ENCODE measurements at regions not wholly inside any gene's neighbourhood (a gene's known extent, or its start where the extent isn't known, plus 50 kb on each side); places are given as distances from the start of the nearest gene placed in this dataset.

GRCh38 chr1:199931666-199932377 lies 95.7 kb upstream of the NR5A2 start:
- Histone ChIP-seq H3K4me3 (no peak overlapping the region), H3K4me1 (no peaks in the 10 kb centered on the region), H3K9me3 (no peaks in the 10 kb centered on the region), H3K36me3 (no peaks in the 10 kb centered on the region), H3K27ac (no peak overlapping the region), H3K27me3 (no peaks in the 10 kb centered on the region)
- TF ChIP-seq POLR2AphosphoS5 (IDR thresholded peaks at IDR 0.05) (no peak), CTCF (IDR thresholded peaks at IDR 0.05) (no peak), POLR2A (IDR thresholded peaks at IDR 0.05) (no peak), EP300 (IDR thresholded peaks at IDR 0.05) (no peak)
- 76 to 81% methylated on average over 7 of the region's 7 CpGs for WGBS, 2 donors
- intact Hi-C loops (cut with DNase I) = no loop called here
- DNase-seq = no peak

GRCh38 chr1:199932462-199932861 lies 95.0 kb upstream of the NR5A2 start:
- intact Hi-C loops (cut with DNase I) = no loop called here
- 75 to 81% methylated on average over 2 of the region's 2 CpGs for WGBS, 2 donors
- H3K27ac ChIP-seq = no peak overlapping the region
- no peak for DNase-seq
- no peaks in the 10 kb centered on the region for H3K4me1 ChIP-seq
- no peak overlapping the region for H3K4me3 ChIP-seq
- no peak for TF ChIP-seq EP300 (IDR thresholded peaks at IDR 0.05)
- no peak for TF ChIP-seq POLR2A (IDR thresholded peaks at IDR 0.05)
- TF ChIP-seq POLR2AphosphoS5 (IDR thresholded peaks at IDR 0.05) = no peak
- no peak for TF ChIP-seq CTCF (IDR thresholded peaks at IDR 0.05)
- H3K27me3 ChIP-seq = no peaks in the 10 kb centered on the region
- H3K9me3 ChIP-seq = no peaks in the 10 kb centered on the region
- H3K36me3 ChIP-seq = no peaks in the 10 kb centered on the region

- no peaks in the 10 kb centered on the region for H3K36me3 ChIP-seq
- H3K4me1 ChIP-seq = no peaks in the 10 kb centered on the region
- intact Hi-C loops (cut with DNase I) = no loop called here
- DNase-seq = no peak
- no peaks in the 10 kb centered on the region for H3K27me3 ChIP-seq
- TF ChIP-seq POLR2AphosphoS5 (IDR thresholded peaks at IDR 0.05) (no peak), EP300 (IDR thresholded peaks at IDR 0.05) (no peak), CTCF (IDR thresholded peaks at IDR 0.05) (no peak), POLR2A (IDR thresholded peaks at IDR 0.05) (no peak)
- no peaks in the 10 kb centered on the region for H3K9me3 ChIP-seq
- no peak overlapping the region for H3K27ac ChIP-seq
- no peak overlapping the region for H3K4me3 ChIP-seq
- 82 to 89% methylated on average over 4 of the region's 4 CpGs for WGBS, 2 donors
Observed at GRCh38 chr1:199936441-199936840, 91.1 kb upstream of the NR5A2 start.

GRCh38 chr1:199937161-199937560 lies 90.3 kb upstream of the NR5A2 start:
- Histone ChIP-seq H3K27ac (no peak overlapping the region), H3K4me3 (no peak overlapping the region), H3K36me3 (no peaks in the 10 kb centered on the region), H3K27me3 (no peaks in the 10 kb centered on the region), H3K4me1 (no peaks in the 10 kb centered on the region), H3K9me3 (no peaks in the 10 kb centered on the region)
- intact Hi-C loops (cut with DNase I) = no loop called here
- TF ChIP-seq CTCF (IDR thresholded peaks at IDR 0.05) (no peak), POLR2AphosphoS5 (IDR thresholded peaks at IDR 0.05) (no peak), EP300 (IDR thresholded peaks at IDR 0.05) (no peak), POLR2A (IDR thresholded peaks at IDR 0.05) (no peak)
- DNase-seq = no peak
- WGBS, 2 donors = 90 to 95% methylated on average over 4 of the region's 4 CpGs

- intact Hi-C loops (cut with DNase I) = no loop called here
- WGBS, 2 donors = 89 to 90% methylated on average over 4 of the region's 4 CpGs
- H3K4me1 ChIP-seq = no peaks in the 10 kb centered on the region
- no peak overlapping the region for H3K27ac ChIP-seq
- no peak overlapping the region for H3K4me3 ChIP-seq
- no peaks in the 10 kb centered on the region for H3K9me3 ChIP-seq
- no peak for DNase-seq
- H3K27me3 ChIP-seq = no peaks in the 10 kb centered on the region
- H3K36me3 ChIP-seq = no peaks in the 10 kb centered on the region
- TF ChIP-seq CTCF (IDR thresholded peaks at IDR 0.05) (no peak), POLR2AphosphoS5 (IDR thresholded peaks at IDR 0.05) (no peak), POLR2A (IDR thresholded peaks at IDR 0.05) (no peak)
Observed at GRCh38 chr1:199937661-199938060, 89.8 kb upstream of the NR5A2 start.

Measured in sigmoid colon (tissue), 6 donors.